H1 (cell line): ENCODE measurements at regions not wholly inside any gene's neighbourhood (a gene's known extent, or its start where the extent isn't known, plus 50 kb on each side); places are given as distances from the start of the nearest gene placed in this dataset.

Experiments used
- CTCF ChIP-seq, 3 experiments: IDR thresholded peaks; 1 replicate in 2 of 3; 2 replicates in 1 of 3; pipeline versions ENCODE4 v1.5.1 to v1.6.1; 2011; ENCODE audit warnings: low read length in 3 of 3, mild to moderate bottlenecking in 3 of 3, inconsistent platforms in 2 of 3, low read depth in 1 of 3, moderate library complexity in 1 of 3; ENCODE audit not compliant: insufficient read depth in 1 of 3; ENCODE audit errors: control extremely low read depth in 1 of 3
- EP300 ChIP-seq, 2 experiments: IDR thresholded peaks; 1 replicate in 1 of 2; 2 replicates in 1 of 2; pipeline ENCODE4 v1.6.1; 2011 to 2012; ENCODE audit warnings: low read depth in 2 of 2, low read length in 2 of 2, mild to moderate bottlenecking in 2 of 2, borderline replicate concordance in 1 of 2, inconsistent platforms in 1 of 2, moderate library complexity in 1 of 2
- JUND ChIP-seq: IDR thresholded peaks from 2 replicates; pipeline ENCODE4 v1.6.1; 2011; ENCODE audit warnings: mild to moderate bottlenecking, improper control_type of control experiment, low read length
- MAFK ChIP-seq: IDR thresholded peaks from 2 replicates; pipeline ENCODE4 v1.6.1; 2012; ENCODE audit warnings: low read depth, mild to moderate bottlenecking, improper control_type of control experiment, low read length
- RBBP5 ChIP-seq: IDR thresholded peaks from 2 replicates; pipeline ENCODE4 v1.7.1; 2012; ENCODE audit warnings: low read depth, mild to moderate bottlenecking, inconsistent platforms, low read length, moderate library complexity, borderline replicate concordance
- YY1 ChIP-seq: IDR thresholded peaks from 2 replicates; pipeline ENCODE4 v1.6.1; 2011; ENCODE audit warnings: low read depth, mild to moderate bottlenecking, low read length

DNA sequence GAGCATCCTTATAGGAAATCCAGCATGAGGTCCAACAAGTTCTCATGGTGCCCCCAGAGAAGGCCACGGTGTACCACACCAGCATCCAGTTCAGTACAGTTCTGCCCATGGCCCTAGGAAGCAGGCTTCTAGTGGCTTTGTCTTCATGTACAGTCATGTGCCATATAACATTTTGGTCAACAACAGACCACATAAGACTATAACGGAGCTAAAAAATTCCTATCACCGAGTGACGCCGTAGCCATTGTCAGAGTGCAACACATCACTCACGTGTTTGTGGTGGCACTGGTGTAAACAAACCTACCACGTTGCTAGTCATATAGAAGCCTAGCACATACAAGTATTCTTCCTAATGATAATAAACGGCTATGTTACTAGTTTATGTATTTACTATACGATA, 209.0 kb downstream of the ARRDC4 start (continued):
- TF ChIP-seq CTCF (IDR thresholded peaks at IDR 0.05; ENCODE audit: control extremely low read depth in 1 of 3, insufficient read depth in 1 of 3, low read depth in 1 of 3, low read length in 3 of 3) (no peak), JUND (no peak), YY1 (no peak), MAFK (no peak), RBBP5 (no peak), EP300 (IDR thresholded peaks at IDR 0.05; ENCODE audit: borderline replicate concordance in 1 of 2, low read depth in 2 of 2, low read length in 2 of 2) (no peak)
